Fibroblast of lung (primary cell): ENCODE measurements at regions not wholly inside any gene's neighbourhood (a gene's known extent, or its start where the extent isn't known, plus 50 kb on each side); places are given as distances from the start of the nearest gene placed in this dataset.

Source experiments
- DNase-seq, 2 donors: peaks; one replicate each; pipeline versions ENCODE4 v3.0.0 to v3.0.0-alpha.2; 2010; ENCODE audit warnings: low read depth in 2 of 2
- H2AFZ ChIP-seq: 2 replicates; pipeline ENCODE4 v1.5.1; 2012; ENCODE audit warnings: low read length, control low read depth, inconsistent platforms
- H3K27ac ChIP-seq: 2 replicates; pipeline ENCODE4 v1.5.1; 2011; ENCODE audit warnings: low read length, control low read depth; ENCODE audit not compliant: insufficient read depth
- H3K27me3 ChIP-seq: 2 replicates; pipeline ENCODE4 v1.5.1; 2011; ENCODE audit warnings: mild to moderate bottlenecking, low read length; ENCODE audit not compliant: control insufficient read depth, insufficient read depth
- H3K36me3 ChIP-seq: 2 replicates; pipeline ENCODE4 v1.5.1; 2011; ENCODE audit warnings: low read length; ENCODE audit not compliant: control insufficient read depth, insufficient read depth
- H3K4me1 ChIP-seq: 2 replicates; pipeline ENCODE4 v1.5.1; 2011; ENCODE audit warnings: low read length; ENCODE audit not compliant: control insufficient read depth, insufficient read depth; ENCODE audit errors: extremely low read depth
- H3K4me2 ChIP-seq: 2 replicates; pipeline ENCODE4 v1.5.1; 2011; ENCODE audit warnings: low read length, control low read depth; ENCODE audit not compliant: insufficient read depth; ENCODE audit errors: extremely low read depth
- H3K4me3 ChIP-seq, 4 experiments: fragments of 200-600 bp in 1 of 4; sonication (generic) in 1 of 4; replicated peaks in 1 of 4; 2 replicates each; pipeline ENCODE4 v1.5.1; 2011 to 2016; ENCODE audit warnings: low read length in 4 of 4, low read depth in 3 of 4, mild to moderate bottlenecking in 3 of 4, control low read depth in 2 of 4, inconsistent platforms in 1 of 4, mixed read lengths in 1 of 4; ENCODE audit not compliant: insufficient read depth in 1 of 4; ENCODE audit errors: control extremely low read depth in 1 of 4
- H3K79me2 ChIP-seq: 2 replicates; pipeline ENCODE4 v1.5.1; 2012; ENCODE audit warnings: mild to moderate bottlenecking, low read length, inconsistent platforms; ENCODE audit not compliant: control insufficient read depth, insufficient read depth
- H3K9ac ChIP-seq: 2 replicates; pipeline ENCODE4 v1.5.1; 2011; ENCODE audit warnings: mild to moderate bottlenecking, low read length, control low read depth; ENCODE audit not compliant: insufficient read depth
- H3K9me3 ChIP-seq: 2 replicates; pipeline ENCODE4 v1.5.1; 2012; ENCODE audit warnings: low read depth, low read length; ENCODE audit not compliant: control insufficient read depth, insufficient read depth
- H4K20me1 ChIP-seq: 2 replicates; pipeline ENCODE4 v1.5.1; 2011; ENCODE audit warnings: low read length; ENCODE audit not compliant: control insufficient read depth, insufficient read depth; ENCODE audit errors: extremely low read depth
- EZH2 ChIP-seq: IDR thresholded peaks from 2 replicates; pipeline ENCODE4 v1.5.1; 2012; ENCODE audit warnings: low read length, control low read depth, mild to moderate bottlenecking; ENCODE audit errors: missing control alignments
- TF ChIP-seq, protein P1 (sequence below), 2 donors: IDR thresholded peaks in 1 of 2; conservative IDR thresholded peaks in 1 of 2; 1 replicate in 1 of 2; 2 replicates in 1 of 2; pipeline ENCODE4 v1.5.1; 2011 to 2012; ENCODE audit warnings: low read length in 2 of 2, control low read depth in 1 of 2, inconsistent platforms in 1 of 2, low read depth in 1 of 2, mild to moderate bottlenecking in 1 of 2

DNA sequence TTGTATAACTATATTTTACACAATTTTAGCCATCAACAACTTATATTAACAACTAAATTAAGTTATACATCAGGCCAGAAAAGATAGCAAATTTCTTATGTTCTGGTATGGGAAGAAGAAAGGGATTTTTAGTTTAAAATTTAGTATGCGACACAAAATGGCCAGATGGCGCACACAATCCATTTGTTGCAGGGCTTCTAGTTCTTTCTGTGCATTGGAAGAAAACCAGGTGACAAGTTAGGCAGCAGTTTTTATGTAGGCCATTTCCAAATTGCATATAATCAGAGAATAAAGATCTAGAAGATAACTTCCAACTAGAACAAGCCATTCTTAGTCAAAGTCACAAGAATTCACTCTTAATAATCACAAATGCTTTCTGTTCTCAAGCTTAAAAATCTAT lies 230.1 kb upstream of the ZNF717 start:
- H4K20me1 ChIP-seq, result no peaks in the 10 kb centered on the region
- H3K4me3 ChIP-seq, result no peak overlapping the region
- TF ChIP-seq, protein P1, sequence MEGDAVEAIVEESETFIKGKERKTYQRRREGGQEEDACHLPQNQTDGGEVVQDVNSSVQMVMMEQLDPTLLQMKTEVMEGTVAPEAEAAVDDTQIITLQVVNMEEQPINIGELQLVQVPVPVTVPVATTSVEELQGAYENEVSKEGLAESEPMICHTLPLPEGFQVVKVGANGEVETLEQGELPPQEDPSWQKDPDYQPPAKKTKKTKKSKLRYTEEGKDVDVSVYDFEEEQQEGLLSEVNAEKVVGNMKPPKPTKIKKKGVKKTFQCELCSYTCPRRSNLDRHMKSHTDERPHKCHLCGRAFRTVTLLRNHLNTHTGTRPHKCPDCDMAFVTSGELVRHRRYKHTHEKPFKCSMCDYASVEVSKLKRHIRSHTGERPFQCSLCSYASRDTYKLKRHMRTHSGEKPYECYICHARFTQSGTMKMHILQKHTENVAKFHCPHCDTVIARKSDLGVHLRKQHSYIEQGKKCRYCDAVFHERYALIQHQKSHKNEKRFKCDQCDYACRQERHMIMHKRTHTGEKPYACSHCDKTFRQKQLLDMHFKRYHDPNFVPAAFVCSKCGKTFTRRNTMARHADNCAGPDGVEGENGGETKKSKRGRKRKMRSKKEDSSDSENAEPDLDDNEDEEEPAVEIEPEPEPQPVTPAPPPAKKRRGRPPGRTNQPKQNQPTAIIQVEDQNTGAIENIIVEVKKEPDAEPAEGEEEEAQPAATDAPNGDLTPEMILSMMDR (conservative IDR thresholded peaks at IDR 0.05 in 1 of 2, IDR thresholded peaks at IDR 0.05 in 1 of 2; ENCODE audit: low read depth in 1 of 2, low read length in 2 of 2), result no peak
- no peak for TF ChIP-seq EZH2
- H3K27me3 ChIP-seq, result no peaks in the 10 kb centered on the region
- H3K27ac ChIP-seq, result no peak overlapping the region
- H3K79me2 ChIP-seq, result no peaks in the 10 kb centered on the region
- no peaks in the 10 kb centered on the region for H3K4me1 ChIP-seq
- no peaks in the 10 kb centered on the region for H3K9me3 ChIP-seq
- no peaks in the 10 kb centered on the region for H3K36me3 ChIP-seq
- no peak for DNase-seq
- H3K4me2 ChIP-seq, result no peak overlapping the region
- no peak overlapping the region for H3K9ac ChIP-seq
- H2AFZ ChIP-seq, result no peak overlapping the region

GRCh38 chr3:76016111-76016510 lies 230.8 kb upstream of the ZNF717 start:
- no peaks in the 10 kb centered on the region for H4K20me1 ChIP-seq
- no peak for DNase-seq
- H3K4me3 ChIP-seq, result no peak overlapping the region
- no peaks in the 10 kb centered on the region for H3K79me2 ChIP-seq
- H3K4me1 ChIP-seq, result no peaks in the 10 kb centered on the region
- no peaks in the 10 kb centered on the region for H3K9me3 ChIP-seq
- no peaks in the 10 kb centered on the region for H3K36me3 ChIP-seq
- H3K27me3 ChIP-seq, result no peaks in the 10 kb centered on the region
- no peak overlapping the region for H3K27ac ChIP-seq
- no peak overlapping the region for H3K9ac ChIP-seq
- no peak for TF ChIP-seq EZH2
- TF ChIP-seq, protein P1 (conservative IDR thresholded peaks at IDR 0.05 in 1 of 2, IDR thresholded peaks at IDR 0.05 in 1 of 2; ENCODE audit: low read depth in 1 of 2, low read length in 2 of 2), result no peak
- no peak overlapping the region for H3K4me2 ChIP-seq
- H2AFZ ChIP-seq, result no peak overlapping the region

- H3K36me3 ChIP-seq, result no peaks in the 10 kb centered on the region
Observed at GRCh38 chr3:76016769-76017439, 231.6 kb upstream of the ZNF717 start.

More at GRCh38 chr3:76016769-76017439, 231.6 kb upstream of the ZNF717 start:
- H3K9me3 ChIP-seq, result no peaks in the 10 kb centered on the region
- H3K9ac ChIP-seq, result no peak overlapping the region
- no peak for TF ChIP-seq EZH2
- TF ChIP-seq, protein P1 (conservative IDR thresholded peaks at IDR 0.05 in 1 of 2, IDR thresholded peaks at IDR 0.05 in 1 of 2; ENCODE audit: low read depth in 1 of 2, low read length in 2 of 2), result no peak
- no peak overlapping the region for H3K27ac ChIP-seq
- no peak for DNase-seq
- H3K79me2 ChIP-seq, result no peaks in the 10 kb centered on the region
- no peaks in the 10 kb centered on the region for H3K27me3 ChIP-seq
- H2AFZ ChIP-seq, result no peak overlapping the region
- no peak overlapping the region for H3K4me2 ChIP-seq
- H4K20me1 ChIP-seq, result no peaks in the 10 kb centered on the region
- H3K4me3 ChIP-seq, result no peak overlapping the region
- H3K4me1 ChIP-seq, result no peaks in the 10 kb centered on the region
